NCI-H2196 treated with DMSO at 0.1 percent for 48 hours (cell line): ENCODE measurements at regions not wholly inside any gene's neighbourhood (a gene's known extent, or its start where the extent isn't known, plus 50 kb on each side); places are given as distances from the start of the nearest gene placed in this dataset.
"Not testable (repeated sequence)": the region's sequence is repeated elsewhere in the genome, so short reads cannot be mapped to it uniquely, and the experiment has no call there.

Experiments used
- DNase-seq: peaks from one replicate; lab custom pipeline; 2025; ENCODE audit not compliant: unreplicated experiment; lab: John Stamatoyannopoulos, UW

DNA sequence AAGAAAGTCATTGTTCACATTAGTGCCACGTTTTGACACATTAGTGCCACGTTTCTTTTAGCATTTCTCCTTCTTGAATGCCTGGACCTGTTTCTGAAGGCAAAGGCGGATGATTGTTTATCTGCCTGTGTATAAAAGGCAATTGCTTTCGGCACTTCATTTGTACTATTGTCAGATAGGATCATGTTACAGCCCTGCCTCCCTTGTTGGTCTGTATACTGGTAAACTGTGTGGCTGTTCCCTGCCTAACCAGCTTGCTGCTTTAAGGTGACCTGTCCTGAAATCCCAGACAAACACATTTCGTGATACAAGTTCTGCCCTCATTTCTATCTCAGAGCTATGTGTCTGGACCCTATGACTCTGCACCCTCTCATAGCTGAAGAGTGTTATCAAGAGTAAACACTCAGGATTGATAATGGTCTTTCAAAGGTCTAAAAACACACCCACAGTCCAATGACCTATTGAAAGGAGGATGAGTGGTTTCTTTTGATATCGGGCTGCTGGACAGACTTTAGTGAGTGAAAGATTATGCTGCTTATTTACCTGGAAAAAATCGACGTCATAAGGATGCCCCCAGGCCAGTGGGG, 276.3 kb upstream of the MCTP2 start:
- no peak for DNase-seq

DNA sequence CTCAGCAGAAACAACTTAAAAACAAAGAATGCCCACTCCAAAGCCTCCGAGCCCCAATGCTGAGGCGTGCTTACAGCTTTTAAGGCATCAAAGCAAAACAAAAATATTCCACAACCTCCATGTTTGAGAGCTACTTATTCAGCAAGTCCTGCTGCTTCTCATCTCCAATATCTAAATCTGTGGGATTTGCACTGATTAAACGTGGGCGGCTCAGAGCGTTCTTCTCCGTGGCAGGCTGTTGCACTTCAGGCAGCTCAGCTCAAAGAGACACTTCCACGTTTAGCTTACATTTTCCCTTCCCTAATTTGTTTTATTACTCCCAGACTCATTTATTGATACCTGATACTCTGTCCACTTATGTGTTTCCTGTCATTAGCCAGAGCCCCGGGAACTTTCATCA, 282.6 kb upstream of the MCTP2 start:
- DNase-seq, result no peak

DNA sequence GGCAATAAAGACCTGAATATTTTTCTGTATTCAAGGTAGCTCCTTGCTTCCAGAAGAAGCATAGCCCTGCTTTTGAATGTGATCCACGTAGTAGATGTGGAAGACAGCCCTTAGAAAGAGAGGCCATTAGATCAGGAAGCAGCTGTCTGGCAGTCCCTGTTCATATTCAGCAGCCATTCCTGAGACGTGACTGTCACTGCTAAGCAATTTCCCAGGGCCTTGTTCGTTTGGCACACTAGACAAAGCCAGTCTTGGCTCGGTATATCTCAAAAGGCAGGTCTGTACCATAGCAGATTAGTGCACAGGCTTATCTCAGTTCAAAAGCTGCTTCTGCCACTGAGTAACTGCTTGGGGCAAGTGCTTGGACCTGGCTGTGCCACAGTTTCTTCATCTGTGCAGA, 287.8 kb upstream of the MCTP2 start:
- no peak for DNase-seq

DNA sequence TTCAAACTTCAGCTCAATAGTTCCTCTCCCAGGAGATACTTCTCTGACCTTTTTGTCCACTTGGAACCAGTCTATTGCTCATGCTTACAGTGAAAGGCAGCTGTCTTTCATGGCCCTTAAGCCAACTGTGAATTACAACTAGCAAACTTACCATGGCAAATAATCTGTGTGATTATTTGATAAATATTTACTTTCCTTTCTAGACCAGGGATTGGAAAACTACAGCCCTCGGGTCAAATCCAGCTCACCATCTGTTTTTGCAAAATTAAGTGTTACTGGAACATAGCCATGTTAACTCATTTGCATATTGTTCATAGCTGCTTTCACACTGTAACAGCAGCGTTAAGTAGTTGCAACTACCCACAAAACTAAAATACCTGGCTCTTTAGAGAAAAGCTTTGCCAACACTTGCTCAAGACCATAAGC, 289.1 kb upstream of the MCTP2 start:
- no peak for DNase-seq

DNA sequence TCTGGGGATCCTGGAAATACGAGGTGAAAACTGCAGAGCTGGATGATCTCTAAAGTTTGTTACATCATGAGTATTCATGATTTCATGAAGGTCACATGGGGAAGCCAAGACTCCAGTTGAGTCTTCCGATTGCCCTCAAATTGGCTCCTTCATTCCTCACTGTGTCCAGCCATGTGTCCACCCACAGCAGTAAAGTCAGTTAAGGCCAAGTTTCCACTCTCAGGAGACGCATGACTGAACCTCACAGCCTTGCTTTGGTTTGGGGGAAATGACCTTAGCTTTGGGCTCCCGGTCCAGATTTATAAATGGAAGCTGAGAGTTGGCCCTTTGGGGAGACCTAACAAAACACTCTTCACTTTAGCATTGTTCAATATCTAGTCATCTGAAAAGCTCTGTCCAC, 289.7 kb upstream of the MCTP2 start:
- DNase-seq, result no peak

DNA sequence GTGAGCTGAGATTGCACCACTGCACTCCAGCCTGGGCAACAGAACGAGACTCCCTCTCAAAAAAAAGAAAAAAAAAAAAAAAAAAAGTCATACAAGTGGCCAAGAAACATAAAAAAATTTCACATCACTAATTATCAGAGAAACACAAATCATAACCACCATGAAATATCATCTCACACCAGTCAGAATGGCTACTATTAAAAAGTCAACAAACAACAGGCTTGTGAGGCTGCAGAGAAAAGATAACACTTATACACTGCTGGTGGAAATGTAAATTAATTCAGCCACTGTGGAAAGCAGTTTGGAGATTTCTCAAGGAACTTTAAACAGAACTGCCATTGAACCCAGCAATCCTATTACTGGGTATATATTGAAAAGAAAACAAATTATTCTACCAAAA, 291.1 kb upstream of the MCTP2 start:
- no peak for DNase-seq

DNA sequence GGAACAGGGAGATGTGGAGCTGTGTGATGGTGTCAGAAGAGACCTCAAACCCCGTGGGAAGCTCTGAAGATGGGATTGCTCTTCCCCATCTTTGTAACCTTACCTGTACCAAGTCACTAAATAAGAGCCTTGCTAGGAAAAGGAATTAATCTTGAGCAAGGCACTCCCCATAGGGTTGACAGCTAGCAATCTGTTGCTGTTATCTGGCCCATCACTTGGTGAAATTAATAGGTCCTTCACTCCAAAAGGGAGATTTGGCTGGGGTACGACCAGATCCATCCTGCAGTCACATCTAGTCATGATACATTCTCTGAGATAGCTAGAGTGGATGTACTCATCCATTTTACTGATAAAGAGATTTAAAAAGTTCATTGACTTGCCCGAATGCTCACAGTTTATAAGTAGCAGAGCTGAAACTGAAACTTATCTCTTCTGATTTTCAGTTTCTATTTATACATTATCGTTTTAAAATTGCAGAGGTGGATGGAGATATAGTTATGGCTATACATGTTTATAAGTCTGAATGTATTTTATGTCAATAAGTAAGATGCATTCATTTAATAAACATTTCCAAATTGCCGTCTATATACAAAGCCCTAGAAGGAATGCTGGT, 299.1 kb upstream of the MCTP2 start:
- DNase-seq, result no peak

DNA sequence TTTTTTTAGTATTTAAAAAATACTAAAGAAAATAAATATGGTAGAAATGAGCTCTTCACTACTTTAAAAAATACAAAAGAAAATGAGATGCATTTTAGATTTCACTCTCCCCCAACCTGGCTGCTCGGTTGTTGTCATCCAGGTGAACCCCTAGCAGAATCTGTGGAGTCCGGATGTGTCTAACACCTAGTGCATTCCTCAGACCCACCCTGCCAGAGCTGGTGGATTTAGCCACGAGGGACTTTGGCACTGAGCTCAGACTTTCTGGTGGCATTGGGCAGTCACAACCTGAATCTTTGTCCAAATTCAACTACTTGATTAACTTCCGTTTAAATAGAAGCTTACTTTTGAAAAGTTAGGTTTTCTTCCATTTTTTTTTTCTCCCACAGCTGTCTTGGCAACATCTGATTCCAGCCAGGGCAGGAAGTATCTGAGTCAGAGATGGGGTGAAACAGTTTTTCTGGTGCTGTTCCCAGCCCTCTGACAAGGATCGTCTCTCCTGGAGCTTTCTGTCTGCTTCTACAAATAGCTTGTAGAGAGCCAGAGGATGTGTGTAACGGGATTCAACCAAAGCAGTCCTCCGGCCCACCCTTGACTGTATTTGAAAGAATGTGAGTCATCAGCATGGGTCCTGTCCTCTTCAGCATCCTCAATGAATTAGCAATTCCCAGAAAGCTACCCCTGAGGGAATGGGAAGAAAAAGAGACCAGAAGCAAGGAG, 301.8 kb upstream of the MCTP2 start:
- DNase-seq, result no peak

DNA sequence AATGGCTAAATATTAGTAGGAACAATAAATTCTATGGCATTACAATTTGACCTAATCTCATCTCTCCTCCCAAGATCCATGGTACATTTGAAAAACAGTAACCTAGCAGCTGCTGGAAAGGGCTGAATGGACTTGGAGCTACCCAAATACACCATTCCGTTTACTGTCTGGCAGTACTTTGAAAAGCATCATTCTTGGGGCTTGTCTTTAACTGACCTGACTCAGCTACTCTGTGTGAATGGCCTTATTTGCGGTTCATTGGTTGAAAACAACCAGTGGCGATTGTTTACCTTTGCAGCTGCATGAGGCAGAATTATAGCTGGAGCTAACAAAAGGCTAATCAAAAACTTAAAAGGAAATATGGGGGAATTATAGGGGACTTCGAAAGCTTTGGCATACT, 311.2 kb upstream of the MCTP2 start:
- DNase-seq, result no peak

DNA sequence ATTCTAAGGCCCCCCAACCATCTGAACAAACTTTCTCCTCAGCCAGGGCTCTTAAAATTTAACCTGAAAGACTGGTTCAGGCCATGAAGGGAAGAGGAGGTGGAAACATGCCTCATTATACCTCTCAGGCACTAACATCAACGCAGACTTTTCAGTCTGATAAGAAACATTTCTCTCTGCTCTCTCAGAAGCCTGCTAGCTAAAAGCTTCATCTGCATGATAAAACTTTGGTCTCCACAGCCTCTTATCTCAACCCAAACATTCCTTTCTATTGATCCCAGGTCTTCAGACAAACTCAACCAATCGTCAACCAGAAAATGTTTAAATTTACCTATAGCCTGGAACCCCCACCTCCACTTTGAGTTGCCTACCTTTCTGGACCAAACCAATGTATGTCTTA, 312.6 kb upstream of the MCTP2 start:
- DNase-seq, result not testable (repeated sequence)

DNA sequence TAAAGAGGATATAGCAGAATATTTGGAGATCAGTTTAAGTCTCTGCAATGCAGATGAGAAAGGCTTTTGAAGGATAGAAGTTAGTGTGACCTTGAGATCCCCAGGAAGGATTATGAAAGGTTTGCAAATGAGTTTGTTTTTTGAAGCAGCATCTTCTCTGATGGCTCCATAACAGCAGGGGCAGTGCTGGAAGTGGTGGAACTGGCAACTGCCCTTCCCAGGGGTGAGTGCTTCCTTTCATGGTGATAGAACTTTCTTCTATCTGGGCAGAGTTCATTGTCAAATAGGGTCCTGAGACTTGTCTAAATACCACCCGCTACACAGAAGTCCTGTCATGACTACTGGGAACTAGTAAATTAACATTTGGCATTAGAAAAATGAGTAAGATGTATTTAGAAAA, 314.2 kb upstream of the MCTP2 start:
- DNase-seq, result no peak

DNA sequence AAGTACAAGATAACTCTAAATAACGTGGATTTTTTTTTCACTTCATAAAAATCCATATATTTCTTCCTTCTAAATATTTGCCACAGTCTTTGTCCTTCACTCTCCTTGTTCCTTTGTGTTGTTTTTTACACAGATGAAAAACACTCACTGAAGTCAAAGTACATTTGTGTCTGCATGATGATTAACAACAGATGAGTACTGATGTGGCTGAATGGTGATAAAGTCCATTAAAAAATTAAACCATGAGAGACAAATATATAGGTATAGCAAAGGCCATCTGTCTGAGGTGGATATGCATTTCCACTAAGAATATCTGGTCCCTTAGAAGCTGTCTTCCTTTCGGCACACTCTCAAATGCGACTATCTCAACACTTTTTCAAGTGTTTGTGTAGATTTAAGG, 317.5 kb upstream of the MCTP2 start:
- DNase-seq, result no peak

DNA sequence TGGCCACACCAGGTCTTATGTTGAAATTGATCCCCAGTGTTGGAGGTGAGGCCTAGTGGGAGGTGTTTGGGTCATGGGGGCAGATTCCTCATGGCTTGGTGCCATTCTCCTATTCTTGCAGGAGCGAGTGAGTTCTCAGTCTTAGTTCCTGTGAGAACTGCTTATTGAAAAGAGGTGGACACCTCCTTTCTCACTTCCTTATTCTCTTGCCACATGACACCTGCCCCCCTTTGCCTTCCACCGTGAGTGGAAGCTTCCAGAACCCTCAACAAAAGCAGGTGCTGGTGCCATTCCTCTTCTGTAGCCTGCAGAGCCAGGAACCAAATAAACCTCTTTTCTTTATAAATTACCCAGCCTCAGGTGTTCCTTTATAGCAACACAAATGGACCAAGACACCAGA, 318.1 kb upstream of the MCTP2 start:
- DNase-seq, result no peak

DNA sequence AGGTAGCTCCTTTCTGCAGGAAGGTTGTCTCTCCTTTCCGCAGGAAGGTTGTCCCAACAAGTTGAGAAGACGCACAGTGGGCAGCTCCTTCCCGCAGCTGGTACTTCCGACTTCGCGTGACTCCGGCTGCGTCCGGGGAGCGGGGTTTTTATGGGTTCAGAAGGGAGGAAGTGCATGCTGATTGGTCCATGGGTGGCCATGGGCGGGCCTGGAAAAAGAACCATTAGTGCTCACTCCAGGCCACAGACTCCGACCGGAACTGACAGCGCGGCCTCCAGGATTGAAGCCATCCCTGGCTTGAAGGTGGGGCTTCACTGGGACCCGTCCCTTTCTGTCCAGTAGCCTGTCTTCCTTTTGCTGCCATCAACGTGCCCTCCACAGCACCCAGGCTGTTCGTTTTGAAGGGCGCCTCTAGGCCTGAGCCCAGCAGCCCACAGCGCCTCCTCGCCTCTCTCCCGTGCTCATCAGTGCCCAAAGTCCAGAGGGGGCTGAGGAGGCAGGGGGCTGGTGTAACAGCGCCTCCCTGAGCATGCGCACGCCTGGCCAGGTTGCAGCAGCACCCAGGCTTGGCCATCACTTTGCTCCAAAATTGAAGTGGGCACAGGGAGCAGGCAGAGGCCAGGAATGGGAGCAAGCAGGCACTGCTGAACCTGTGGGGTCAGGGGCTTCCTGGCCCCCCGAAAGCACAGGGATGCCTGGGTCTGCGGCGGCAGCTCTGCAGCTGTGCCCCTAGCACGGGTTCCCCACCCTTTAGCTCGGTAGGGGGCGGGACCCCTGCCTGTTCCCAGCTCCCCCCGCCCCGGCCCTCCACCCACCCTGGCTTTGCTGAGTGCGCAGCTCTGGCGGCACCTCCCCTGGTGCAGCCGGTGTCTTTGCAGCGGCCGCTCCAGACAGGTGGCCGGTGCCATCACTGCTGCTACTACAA, 330.6 kb upstream of the MCTP2 start:
- DNase-seq, result no peak

DNA sequence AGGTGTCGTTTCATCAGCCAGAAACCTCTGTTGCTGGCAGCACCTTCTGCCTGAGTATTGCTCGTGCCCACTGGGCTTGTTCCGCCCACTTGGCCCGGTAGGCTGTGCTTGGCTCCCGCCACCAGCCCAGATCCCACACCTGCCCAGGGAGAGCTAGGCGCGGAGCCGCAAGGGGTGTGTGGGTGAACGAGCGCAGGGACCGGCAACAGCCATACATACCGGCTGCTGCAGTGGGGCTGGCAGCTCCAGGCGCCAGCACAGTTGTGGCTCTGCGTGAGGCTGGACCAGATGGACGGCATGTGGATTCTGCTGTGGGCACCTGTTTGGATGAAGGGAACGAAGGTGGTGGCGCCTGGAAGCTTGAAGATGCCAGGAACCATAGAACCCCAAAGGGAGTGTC, 331.5 kb upstream of the MCTP2 start:
- no peak for DNase-seq

DNA sequence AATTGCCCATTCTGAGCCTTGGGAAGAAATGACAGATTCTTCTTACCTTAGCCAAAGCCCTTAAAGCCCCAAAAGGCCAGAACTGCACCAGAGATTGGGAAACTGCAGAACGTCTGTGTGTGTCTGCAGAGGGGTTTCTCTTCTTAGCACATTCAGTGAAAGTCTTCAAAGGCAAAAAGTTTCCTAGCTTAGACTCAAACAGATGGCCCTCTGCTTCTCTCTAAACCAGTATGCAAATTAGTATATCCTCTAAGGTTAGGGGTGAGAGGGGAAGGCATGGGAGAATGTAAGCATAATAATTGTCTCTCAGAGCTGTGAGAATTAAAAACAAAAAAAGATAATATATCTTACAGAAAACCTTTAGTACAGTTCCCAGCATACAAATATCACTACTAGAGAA, 334.0 kb upstream of the MCTP2 start:
- DNase-seq, result no peak

DNA sequence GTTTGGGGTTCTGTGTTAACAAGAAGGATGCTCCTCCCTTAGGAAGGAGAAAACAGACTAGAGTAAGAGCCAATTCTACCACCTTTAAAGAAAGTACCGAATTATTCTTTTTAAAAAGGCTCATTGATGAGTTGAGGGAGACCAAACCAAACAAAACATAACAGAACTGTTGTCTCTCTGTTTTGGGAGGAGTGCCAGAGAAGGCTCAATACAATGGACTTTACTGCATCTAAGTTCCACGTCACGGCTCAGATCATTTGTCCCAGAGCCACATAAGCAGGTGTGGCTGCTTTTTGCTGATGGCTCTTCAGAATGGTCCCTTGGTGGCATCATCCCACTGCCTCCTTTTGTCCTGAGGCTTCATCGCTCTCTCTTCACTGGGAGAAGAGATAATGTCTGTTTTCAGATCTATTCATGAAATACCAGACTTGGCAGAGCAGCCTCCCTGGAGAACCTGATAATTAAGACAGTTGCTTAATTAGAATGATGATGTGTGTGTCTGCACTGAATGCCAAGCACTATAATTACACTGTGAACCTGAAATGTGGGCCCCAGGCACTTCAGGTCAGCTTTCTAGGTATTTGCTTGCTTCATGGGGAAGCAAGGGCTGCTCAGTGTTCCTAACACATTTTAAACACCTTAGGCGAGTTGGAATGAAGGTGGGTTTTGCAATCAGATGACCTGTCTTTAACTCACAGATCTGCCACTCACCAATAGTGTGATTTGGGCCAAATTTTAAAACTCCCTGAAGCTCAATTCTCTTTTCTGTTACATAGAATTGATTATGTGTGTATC, 335.2 kb upstream of the MCTP2 start:
- DNase-seq, result no peak

DNA sequence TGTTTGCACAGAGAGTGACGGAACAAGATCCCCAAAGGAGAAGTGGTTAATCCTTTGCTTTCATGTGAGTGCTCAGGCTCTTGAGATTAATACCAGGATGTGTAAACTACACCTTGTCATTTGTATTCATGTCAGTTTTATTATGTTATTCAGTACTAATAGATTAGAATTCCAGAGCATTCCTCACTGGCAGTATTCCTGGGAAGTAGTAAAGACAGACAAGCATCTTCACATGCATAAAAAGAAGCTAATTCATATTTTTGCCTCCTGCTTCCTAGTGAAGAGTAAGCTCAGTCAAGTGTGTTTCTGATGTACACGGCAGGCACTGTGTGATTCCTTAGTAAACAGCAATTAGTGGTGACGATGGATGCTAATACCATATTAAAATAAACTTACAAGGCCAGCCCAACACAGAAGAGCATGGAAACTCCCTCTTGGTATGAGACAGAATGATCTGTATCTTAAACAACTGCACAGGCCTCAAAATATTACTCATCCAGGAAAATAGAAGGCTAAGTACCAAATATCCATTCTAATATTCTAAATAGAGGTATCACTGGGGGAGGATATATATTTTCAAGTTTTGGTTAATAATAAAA, 336.8 kb upstream of the MCTP2 start:
- no peak for DNase-seq

DNA sequence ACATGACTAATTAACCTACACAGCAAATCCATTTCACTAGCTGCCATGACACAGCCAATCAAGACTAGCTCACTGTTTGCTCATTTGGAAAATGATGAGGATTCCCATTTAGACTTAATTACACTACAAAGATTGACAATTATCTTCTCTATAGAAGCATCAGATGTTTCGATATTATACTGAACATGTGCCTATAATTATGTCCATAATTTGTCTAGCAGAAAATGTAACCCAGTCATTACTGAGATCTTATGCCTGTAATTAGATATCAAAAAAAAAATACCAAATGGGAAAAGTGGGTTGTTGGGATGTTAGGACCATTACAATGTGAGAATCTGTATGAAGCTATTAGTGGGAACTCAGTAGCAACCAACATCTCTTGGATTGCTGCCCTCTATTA, 344.2 kb upstream of the MCTP2 start:
- DNase-seq, result no peak

DNA sequence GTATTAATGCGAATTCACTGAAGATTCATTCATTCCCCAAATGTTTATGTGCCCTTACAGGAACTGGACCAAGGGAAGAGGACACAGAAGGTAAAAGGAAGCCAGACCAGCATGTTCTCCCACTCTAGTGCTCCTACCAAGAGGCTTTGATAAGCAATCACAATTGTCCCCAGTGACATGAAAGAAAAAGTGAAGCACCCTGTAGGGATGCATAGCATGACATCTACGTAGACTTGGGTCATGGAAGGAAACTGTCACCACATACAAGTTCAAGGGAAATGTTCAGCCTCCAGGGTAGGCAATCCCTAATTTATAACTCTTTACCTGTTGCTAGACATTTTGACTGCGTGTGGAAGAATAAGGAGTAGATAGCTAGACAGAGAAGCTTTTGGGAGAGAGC, 348.6 kb upstream of the MCTP2 start:
- no peak for DNase-seq
